Liver (tissue), 3 donors: ENCODE measurements at regions not wholly inside any gene's neighbourhood (a gene's known extent, or its start where the extent isn't known, plus 50 kb on each side); places are given as distances from the start of the nearest gene placed in this dataset.

Experiments
- SP1 ChIP-seq: IDR thresholded peaks from 2 replicates; pipeline ENCODE4 v1.6.1; 2018; ENCODE audit warnings: antibody characterized with exemption, mild to moderate bottlenecking
- ZBTB33 ChIP-seq: IDR thresholded peaks from 2 replicates; pipeline ENCODE4 v1.6.1; 2016; ENCODE audit warnings: antibody characterized with exemption
- TF ChIP-seq, protein P1 (sequence below): fragments of 150-350 bp; IDR thresholded peaks from 2 replicates; pipeline ENCODE4 v1.5.1; 2017; ENCODE audit warnings: improper control_type of control experiment, low read depth, low read length; ENCODE audit not compliant: missing input control
- TF ChIP-seq, protein P2 (sequence below): IDR thresholded peaks from 2 replicates; pipeline ENCODE4 v1.6.1; 2016; ENCODE audit warnings: antibody characterized with exemption, mild to moderate bottlenecking
- donor health status: healthy.
- donor health status: healthy.

DNA sequence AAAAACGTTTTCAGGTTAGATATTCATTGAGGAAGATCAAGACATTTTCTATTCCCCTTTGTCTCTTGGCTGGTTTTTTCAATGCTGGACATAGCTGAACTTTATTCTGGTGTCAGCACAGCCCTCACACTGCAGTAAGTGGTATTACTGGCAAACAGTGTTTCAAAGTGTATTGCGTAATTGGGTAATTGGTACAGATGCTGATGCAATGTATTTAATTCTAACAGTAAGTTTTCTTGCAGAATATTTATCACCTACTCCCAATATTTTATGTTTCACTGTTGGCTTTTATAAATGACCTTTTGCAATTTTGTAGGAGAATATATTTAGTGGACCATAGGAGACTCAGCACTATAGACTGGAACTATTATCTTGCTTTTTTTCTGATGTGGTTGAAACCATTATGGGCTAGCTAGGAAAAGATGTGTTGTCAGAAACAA lies 287.6 kb upstream of the SOX4 start:
- TF ChIP-seq, protein P1, sequence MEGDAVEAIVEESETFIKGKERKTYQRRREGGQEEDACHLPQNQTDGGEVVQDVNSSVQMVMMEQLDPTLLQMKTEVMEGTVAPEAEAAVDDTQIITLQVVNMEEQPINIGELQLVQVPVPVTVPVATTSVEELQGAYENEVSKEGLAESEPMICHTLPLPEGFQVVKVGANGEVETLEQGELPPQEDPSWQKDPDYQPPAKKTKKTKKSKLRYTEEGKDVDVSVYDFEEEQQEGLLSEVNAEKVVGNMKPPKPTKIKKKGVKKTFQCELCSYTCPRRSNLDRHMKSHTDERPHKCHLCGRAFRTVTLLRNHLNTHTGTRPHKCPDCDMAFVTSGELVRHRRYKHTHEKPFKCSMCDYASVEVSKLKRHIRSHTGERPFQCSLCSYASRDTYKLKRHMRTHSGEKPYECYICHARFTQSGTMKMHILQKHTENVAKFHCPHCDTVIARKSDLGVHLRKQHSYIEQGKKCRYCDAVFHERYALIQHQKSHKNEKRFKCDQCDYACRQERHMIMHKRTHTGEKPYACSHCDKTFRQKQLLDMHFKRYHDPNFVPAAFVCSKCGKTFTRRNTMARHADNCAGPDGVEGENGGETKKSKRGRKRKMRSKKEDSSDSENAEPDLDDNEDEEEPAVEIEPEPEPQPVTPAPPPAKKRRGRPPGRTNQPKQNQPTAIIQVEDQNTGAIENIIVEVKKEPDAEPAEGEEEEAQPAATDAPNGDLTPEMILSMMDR, result peak; percentile 48
- TF ChIP-seq SP1 (peak; percentile 16), ZBTB33 (no peak)
- TF ChIP-seq, protein P2, sequence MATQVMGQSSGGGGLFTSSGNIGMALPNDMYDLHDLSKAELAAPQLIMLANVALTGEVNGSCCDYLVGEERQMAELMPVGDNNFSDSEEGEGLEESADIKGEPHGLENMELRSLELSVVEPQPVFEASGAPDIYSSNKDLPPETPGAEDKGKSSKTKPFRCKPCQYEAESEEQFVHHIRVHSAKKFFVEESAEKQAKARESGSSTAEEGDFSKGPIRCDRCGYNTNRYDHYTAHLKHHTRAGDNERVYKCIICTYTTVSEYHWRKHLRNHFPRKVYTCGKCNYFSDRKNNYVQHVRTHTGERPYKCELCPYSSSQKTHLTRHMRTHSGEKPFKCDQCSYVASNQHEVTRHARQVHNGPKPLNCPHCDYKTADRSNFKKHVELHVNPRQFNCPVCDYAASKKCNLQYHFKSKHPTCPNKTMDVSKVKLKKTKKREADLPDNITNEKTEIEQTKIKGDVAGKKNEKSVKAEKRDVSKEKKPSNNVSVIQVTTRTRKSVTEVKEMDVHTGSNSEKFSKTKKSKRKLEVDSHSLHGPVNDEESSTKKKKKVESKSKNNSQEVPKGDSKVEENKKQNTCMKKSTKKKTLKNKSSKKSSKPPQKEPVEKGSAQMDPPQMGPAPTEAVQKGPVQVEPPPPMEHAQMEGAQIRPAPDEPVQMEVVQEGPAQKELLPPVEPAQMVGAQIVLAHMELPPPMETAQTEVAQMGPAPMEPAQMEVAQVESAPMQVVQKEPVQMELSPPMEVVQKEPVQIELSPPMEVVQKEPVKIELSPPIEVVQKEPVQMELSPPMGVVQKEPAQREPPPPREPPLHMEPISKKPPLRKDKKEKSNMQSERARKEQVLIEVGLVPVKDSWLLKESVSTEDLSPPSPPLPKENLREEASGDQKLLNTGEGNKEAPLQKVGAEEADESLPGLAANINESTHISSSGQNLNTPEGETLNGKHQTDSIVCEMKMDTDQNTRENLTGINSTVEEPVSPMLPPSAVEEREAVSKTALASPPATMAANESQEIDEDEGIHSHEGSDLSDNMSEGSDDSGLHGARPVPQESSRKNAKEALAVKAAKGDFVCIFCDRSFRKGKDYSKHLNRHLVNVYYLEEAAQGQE, result peak; percentile 23
